ENCODE measurements at regions not wholly inside any gene's neighbourhood (a gene's known extent, or its start where the extent isn't known, plus 50 kb on each side); places are given as distances from the start of the nearest gene placed in this dataset.
"Not testable (repeated sequence)": the region's sequence is repeated elsewhere in the genome, so short reads cannot be mapped to it uniquely, and the experiment has no call there.

- H3K9me3 ChIP-seq, result no peaks in the 10 kb centered on the region
- H3K4me3 ChIP-seq, result no peak overlapping the region
- no peaks in the 10 kb centered on the region for H3K27me3 ChIP-seq
- TF ChIP-seq CTCF (IDR thresholded peaks at IDR 0.05), result no peak
- H3K4me1 ChIP-seq, result no peaks in the 10 kb centered on the region
- no peaks in the 10 kb centered on the region for H3K36me3 ChIP-seq
- H3K27ac ChIP-seq, result no peak overlapping the region
- intact Hi-C loops (cut with DNase I), result no loop called here
- no peak for DNase-seq (ENCODE audit: low spot score in 2 of 2)
Observed at GRCh38 chr2:163142618-163143017, 304.1 kb upstream of the KCNH7 start.

GRCh38 chr2:163138947-163139346 is 300.4 kb upstream of the KCNH7 start:
- H3K4me3 ChIP-seq, result no peak overlapping the region
- DNase-seq (ENCODE audit: low spot score in 2 of 2), result no peak
- H3K27me3 ChIP-seq, result no peaks in the 10 kb centered on the region
- TF ChIP-seq CTCF (IDR thresholded peaks at IDR 0.05), result no peak
- no peaks in the 10 kb centered on the region for H3K9me3 ChIP-seq
- intact Hi-C loops (cut with DNase I), result no loop called here
- H3K27ac ChIP-seq, result no peak overlapping the region
- no peaks in the 10 kb centered on the region for H3K36me3 ChIP-seq
- H3K4me1 ChIP-seq, result no peaks in the 10 kb centered on the region

GRCh38 chr2:163135256-163135655 is 296.7 kb upstream of the KCNH7 start:
- Histone ChIP-seq H3K27ac (no peak overlapping the region), H3K4me3 (no peak overlapping the region), H3K27me3 (no peaks in the 10 kb centered on the region), H3K4me1 (no peaks in the 10 kb centered on the region), H3K36me3 (no peaks in the 10 kb centered on the region), H3K9me3 (no peaks in the 10 kb centered on the region)
- intact Hi-C loops (cut with DNase I), result no loop called here
- TF ChIP-seq CTCF (IDR thresholded peaks at IDR 0.05), result no peak
- no peak for DNase-seq (ENCODE audit: low spot score in 2 of 2)

GRCh38 chr2:163133602-163134001 is 295.0 kb upstream of the KCNH7 start:
- intact Hi-C loops (cut with DNase I), result no loop called here
- H3K4me1 ChIP-seq, result no peaks in the 10 kb centered on the region
- H3K4me3 ChIP-seq, result no peak overlapping the region
- no peaks in the 10 kb centered on the region for H3K27me3 ChIP-seq
- H3K36me3 ChIP-seq, result no peaks in the 10 kb centered on the region
- H3K9me3 ChIP-seq, result no peaks in the 10 kb centered on the region
- DNase-seq (ENCODE audit: low spot score in 2 of 2), result no peak
- H3K27ac ChIP-seq, result no peak overlapping the region
- no peak for TF ChIP-seq CTCF (IDR thresholded peaks at IDR 0.05)

GRCh38 chr2:163132850-163133249 is 294.3 kb upstream of the KCNH7 start:
- TF ChIP-seq CTCF (IDR thresholded peaks at IDR 0.05), result peak in 1 of 3 experiments; percentile 21
- H3K27ac ChIP-seq, result no peak overlapping the region
- no peaks in the 10 kb centered on the region for H3K9me3 ChIP-seq
- intact Hi-C loops (cut with DNase I), result no loop called here
- no peaks in the 10 kb centered on the region for H3K36me3 ChIP-seq
- no peaks in the 10 kb centered on the region for H3K4me1 ChIP-seq
- no peaks in the 10 kb centered on the region for H3K27me3 ChIP-seq
- H3K4me3 ChIP-seq, result no peak overlapping the region
- DNase-seq (ENCODE audit: low spot score in 2 of 2), result no peak

- H3K27ac ChIP-seq; H3K4me1 ChIP-seq; intact Hi-C loops (cut with DNase I); H3K4me3 ChIP-seq; H3K9me3 ChIP-seq; H3K36me3 ChIP-seq; DNase-seq (ENCODE audit: low spot score in 2 of 2); H3K27me3 ChIP-seq: not testable (repeated sequence)
Observed at GRCh38 chr2:163132207-163132606, 293.6 kb upstream of the KCNH7 start.

Measured in ascending aorta (tissue), 2 donors.